NT2/D1 (cell line): ENCODE measurements at regions not wholly inside any gene's neighbourhood (a gene's known extent, or its start where the extent isn't known, plus 50 kb on each side); places are given as distances from the start of the nearest gene placed in this dataset.

Source experiments
- DNase-seq: peaks from one replicate; pipeline ENCODE4 v3.0.0-alpha.2; 2011; ENCODE audit warnings: low read depth, low spot score
- H3K27me3 ChIP-seq: 2 replicates; pipeline ENCODE4 v1.6.0; 2011; ENCODE audit warnings: mild to moderate bottlenecking; ENCODE audit not compliant: insufficient read length, insufficient read depth
- H3K36me3 ChIP-seq: 2 replicates; pipeline ENCODE4 v1.6.1; 2011; ENCODE audit warnings: mild to moderate bottlenecking, low read length, mixed read lengths; ENCODE audit not compliant: insufficient read depth, insufficient read length
- H3K4me1 ChIP-seq: 2 replicates; pipeline ENCODE4 v1.5.1; 2011; ENCODE audit not compliant: insufficient read depth, insufficient read length
- H3K4me3 ChIP-seq: 2 replicates; pipeline ENCODE4 v1.5.1; 2011; ENCODE audit warnings: low read depth; ENCODE audit not compliant: insufficient read length
- H3K9ac ChIP-seq: 2 replicates; pipeline ENCODE4 v1.6.0; 2011; ENCODE audit warnings: low read depth; ENCODE audit not compliant: insufficient read length
- H3K9me3 ChIP-seq: 2 replicates; pipeline ENCODE4 v1.5.1; 2011; ENCODE audit warnings: mild to moderate bottlenecking, low read length; ENCODE audit not compliant: insufficient read depth
- SUZ12 ChIP-seq: IDR thresholded peaks from 2 replicates; pipeline ENCODE4 v1.6.1; 2011; ENCODE audit not compliant: insufficient read length, insufficient read depth; ENCODE audit errors: extremely low read depth
- YY1 ChIP-seq: IDR thresholded peaks from 2 replicates; pipeline ENCODE4 v1.6.1; 2011; ENCODE audit not compliant: insufficient read length, insufficient read depth
- ZNF274 ChIP-seq: IDR thresholded peaks from 2 replicates; pipeline ENCODE4 v1.6.1; 2011; ENCODE audit warnings: mild to moderate bottlenecking, low read depth, low read length

DNA sequence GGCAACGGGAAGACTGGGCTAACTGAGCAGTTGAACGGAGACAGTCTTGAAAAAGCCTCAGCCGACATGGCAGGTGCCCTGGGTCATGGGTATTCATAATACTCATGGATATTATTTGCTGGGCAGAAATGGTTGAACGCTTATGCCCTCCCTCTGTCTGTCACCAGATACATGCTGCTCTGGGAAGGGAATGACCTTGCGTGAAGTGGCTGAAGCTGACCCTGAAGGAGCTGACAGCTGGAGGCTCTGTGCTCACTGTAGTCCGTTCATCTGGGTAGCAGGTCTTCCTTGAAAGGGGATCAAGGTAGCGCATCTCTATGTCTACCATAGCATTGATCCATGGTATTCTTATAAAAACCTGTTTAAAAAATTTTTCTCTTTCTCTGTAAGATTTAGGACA lies 390.7 kb downstream of the PDCD6IP start:
- no peak for DNase-seq
- TF ChIP-seq SUZ12 (no peak), YY1 (no peak), ZNF274 (no peak)
- no peak overlapping the region for H3K9ac ChIP-seq

DNA sequence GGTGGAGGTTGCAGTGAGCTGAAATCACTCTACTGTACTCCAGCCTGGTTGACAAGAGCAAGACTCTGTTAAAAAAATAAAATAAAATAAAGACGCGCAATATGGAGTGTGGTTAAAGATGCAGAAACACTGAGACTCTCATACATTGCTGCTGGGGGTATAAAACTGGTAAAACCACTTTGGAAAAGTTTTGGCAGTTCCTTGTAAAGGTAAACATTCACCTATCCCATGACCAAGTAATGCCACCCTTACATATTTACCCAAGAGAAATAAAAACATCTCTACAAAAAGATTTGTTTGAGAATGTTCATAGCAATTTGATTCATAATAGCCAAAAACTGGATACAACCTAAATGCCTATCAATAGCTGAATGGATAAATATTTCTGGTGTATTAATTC lies 398.5 kb downstream of the PDCD6IP start:
- Histone ChIP-seq H3K9me3 (no peaks in the 10 kb centered on the region), H3K4me1 (no peaks in the 10 kb centered on the region), H3K27me3 (no peaks in the 10 kb centered on the region), H3K4me3 (no peak overlapping the region), H3K36me3 (no peaks in the 10 kb centered on the region), H3K9ac (no peak overlapping the region)
- no peak for DNase-seq
- no peak for TF ChIP-seq SUZ12

More for the DNA sequence above, 390.7 kb downstream of the PDCD6IP start:
- Histone ChIP-seq H3K4me1 (no peaks in the 10 kb centered on the region), H3K36me3 (no peaks in the 10 kb centered on the region), H3K27me3 (no peaks in the 10 kb centered on the region), H3K4me3 (no peak overlapping the region), H3K9me3 (no peaks in the 10 kb centered on the region)

DNA sequence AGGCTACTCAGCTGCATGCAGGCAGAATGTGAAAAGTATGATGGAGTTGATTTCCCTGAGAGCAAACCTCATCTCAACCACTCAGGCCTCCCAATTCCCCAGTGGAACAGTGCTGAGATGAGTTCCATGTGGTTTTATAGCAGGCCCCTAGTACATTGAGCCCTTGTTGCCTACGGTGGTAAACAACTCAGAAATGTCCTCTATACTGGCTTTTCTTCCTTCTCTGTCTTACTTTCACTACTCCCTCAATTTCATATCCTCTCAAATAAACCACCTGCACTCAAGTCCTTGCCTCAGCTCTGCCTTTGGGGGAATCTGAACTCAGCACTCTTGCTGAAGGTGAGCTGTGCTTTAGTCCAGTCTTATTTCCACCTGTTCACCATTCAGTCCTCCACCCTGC lies 399.9 kb downstream of the PDCD6IP start:
- H3K4me3 ChIP-seq, result no peak overlapping the region
- TF ChIP-seq YY1 (no peak), SUZ12 (no peak), ZNF274 (no peak)
- no peaks in the 10 kb centered on the region for H3K9me3 ChIP-seq
- no peak for DNase-seq
- H3K4me1 ChIP-seq, result no peaks in the 10 kb centered on the region
- no peaks in the 10 kb centered on the region for H3K27me3 ChIP-seq
- H3K9ac ChIP-seq, result no peak overlapping the region
- no peaks in the 10 kb centered on the region for H3K36me3 ChIP-seq

- Histone ChIP-seq H3K4me1 (no peaks in the 10 kb centered on the region), H3K36me3 (no peaks in the 10 kb centered on the region), H3K4me3 (no peak overlapping the region), H3K9ac (no peak overlapping the region), H3K9me3 (no peaks in the 10 kb centered on the region), H3K27me3 (no peaks in the 10 kb centered on the region)
- no peak for DNase-seq
- TF ChIP-seq SUZ12 (no peak), ZNF274 (no peak), YY1 (no peak)
Measured at GRCh38 chr3:34200576-34200975, 402.1 kb downstream of the PDCD6IP start.

DNA sequence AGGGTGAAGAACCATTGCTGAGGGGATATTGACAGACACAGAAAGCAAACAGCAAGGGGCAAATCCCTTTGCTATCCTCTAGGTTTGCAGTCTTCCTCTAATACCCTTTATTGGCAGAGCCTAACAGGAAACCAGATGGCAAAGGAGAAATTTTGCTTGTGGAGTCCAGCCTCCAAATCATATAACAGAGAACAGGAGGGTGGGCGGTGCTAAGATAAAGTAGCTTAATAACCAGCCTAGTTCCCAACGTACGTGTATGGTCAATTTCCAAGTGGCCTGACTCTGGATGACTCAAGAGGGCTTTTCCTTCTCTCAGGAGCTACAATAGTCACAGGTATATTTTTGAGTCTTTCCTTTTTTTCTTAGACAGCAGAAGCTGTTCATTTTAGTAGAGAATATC lies 404.5 kb downstream of the PDCD6IP start:
- no peaks in the 10 kb centered on the region for H3K36me3 ChIP-seq
- no peak overlapping the region for H3K4me3 ChIP-seq
- no peaks in the 10 kb centered on the region for H3K27me3 ChIP-seq
- TF ChIP-seq YY1 (no peak), SUZ12 (no peak), ZNF274 (no peak)
- no peaks in the 10 kb centered on the region for H3K9me3 ChIP-seq
- H3K9ac ChIP-seq, result no peak overlapping the region
- no peak for DNase-seq
- H3K4me1 ChIP-seq, result no peaks in the 10 kb centered on the region

DNA sequence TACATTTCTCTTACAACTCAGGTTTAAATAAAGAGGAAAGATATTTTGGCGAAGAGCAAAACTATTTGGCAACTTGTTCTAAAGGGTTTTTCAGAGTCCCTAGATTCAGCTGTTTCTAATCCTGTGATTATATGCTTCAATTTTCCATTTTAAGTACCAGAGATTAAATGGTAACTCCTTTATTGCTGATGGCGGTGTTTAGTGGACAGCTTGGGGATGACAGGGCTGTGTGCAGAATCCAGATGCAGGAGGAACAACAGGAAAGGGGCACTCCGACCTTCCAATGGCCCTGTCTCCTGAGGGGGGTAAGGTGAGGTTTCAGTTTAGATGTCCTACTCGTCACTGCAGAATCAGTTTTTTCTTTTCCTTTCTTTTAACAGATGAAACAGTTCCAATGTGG lies 405.0 kb downstream of the PDCD6IP start:
- TF ChIP-seq ZNF274 (no peak), SUZ12 (no peak), YY1 (no peak)
- Histone ChIP-seq H3K4me3 (no peak overlapping the region), H3K9me3 (no peaks in the 10 kb centered on the region), H3K27me3 (no peaks in the 10 kb centered on the region), H3K36me3 (no peaks in the 10 kb centered on the region), H3K9ac (no peak overlapping the region), H3K4me1 (no peaks in the 10 kb centered on the region)
- DNase-seq, result no peak

DNA sequence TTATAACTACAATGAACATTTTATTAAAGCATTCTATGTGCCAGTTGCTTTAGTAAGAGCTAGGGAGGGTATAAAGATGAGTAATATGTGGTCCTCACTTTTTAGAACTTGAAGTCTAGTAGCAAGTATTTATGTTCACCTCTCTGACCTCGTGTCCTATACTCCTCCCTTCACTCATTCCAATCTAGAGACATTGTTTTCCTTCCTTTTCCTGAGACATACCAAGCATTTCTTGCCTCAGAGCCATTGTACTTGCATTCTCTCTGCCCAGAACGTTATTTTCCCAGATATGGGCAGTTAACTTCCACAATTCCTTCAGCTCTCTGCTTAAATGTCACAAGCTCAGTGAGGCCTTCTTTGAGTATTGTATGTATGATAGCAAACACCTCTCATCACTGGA lies 408.6 kb downstream of the PDCD6IP start:
- Histone ChIP-seq H3K36me3 (no peaks in the 10 kb centered on the region), H3K9me3 (no peaks in the 10 kb centered on the region), H3K9ac (no peak overlapping the region), H3K4me3 (no peak overlapping the region), H3K4me1 (no peaks in the 10 kb centered on the region), H3K27me3 (no peaks in the 10 kb centered on the region)
- TF ChIP-seq YY1 (no peak), ZNF274 (no peak), SUZ12 (no peak)
- no peak for DNase-seq

DNA sequence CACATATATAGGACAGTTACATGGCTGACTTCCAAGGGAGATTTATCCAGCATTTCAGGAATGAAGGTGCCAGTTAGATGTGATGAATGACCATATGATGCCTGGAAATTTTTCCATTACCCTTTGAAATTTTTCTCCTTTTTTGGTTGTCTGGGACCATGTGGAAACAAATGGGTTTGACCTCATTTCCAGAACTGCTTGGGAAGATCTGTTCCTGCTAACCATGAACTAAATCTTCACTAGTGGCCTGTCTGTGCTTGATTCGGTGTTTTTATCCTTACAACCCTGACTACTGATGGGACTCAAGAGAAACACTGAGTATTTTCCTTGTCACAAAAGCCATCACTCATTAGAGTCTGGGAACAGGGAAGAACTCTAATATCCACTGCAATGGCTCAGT lies 409.4 kb downstream of the PDCD6IP start:
- Histone ChIP-seq H3K4me3 (no peak overlapping the region), H3K27me3 (no peaks in the 10 kb centered on the region), H3K36me3 (no peaks in the 10 kb centered on the region), H3K9ac (no peak overlapping the region), H3K9me3 (no peaks in the 10 kb centered on the region), H3K4me1 (no peaks in the 10 kb centered on the region)
- DNase-seq, result no peak
- TF ChIP-seq SUZ12, result no peak
- TF ChIP-seq ZNF274, result no peak
- TF ChIP-seq YY1, result no peak
